HL-60 (cell line): ENCODE measurements at regions not wholly inside any gene's neighbourhood (a gene's known extent, or its start where the extent isn't known, plus 50 kb on each side); places are given as distances from the start of the nearest gene placed in this dataset.

ENCODE experiments used
- DNase-seq, 2 experiments: peaks; one replicate each; pipeline ENCODE4 v3.0.0-alpha.2; 2010 to 2020; ENCODE audit warnings: low read depth in 1 of 2, low spot score in 1 of 2
- H3K27ac ChIP-seq: fragments of 250-450 bp; sonication (Bioruptor Pico); replicated peaks from 2 replicates; pipeline ENCODE4 v1.5.1; 2020; ENCODE audit warnings: mild to moderate bottlenecking, moderate library complexity
- H3K27me3 ChIP-seq: fragments of 250-450 bp; sonication (Bioruptor Pico); 2 replicates; pipeline ENCODE4 v1.5.1; 2021; ENCODE audit warnings: mild to moderate bottlenecking, moderate library complexity; ENCODE audit not compliant: insufficient read depth, poor library complexity, severe bottlenecking
- H3K4me3 ChIP-seq: replicated peaks from 2 replicates; pipeline ENCODE4 v1.5.1; 2011; ENCODE audit warnings: mild to moderate bottlenecking, control low read depth, low read length; ENCODE audit not compliant: insufficient read depth
- CTCF ChIP-seq: IDR thresholded peaks from one replicate; pipeline ENCODE4 v1.5.1; 2011; ENCODE audit warnings: low read length, control low read depth, inconsistent platforms; ENCODE audit not compliant: insufficient read depth
- GABPA ChIP-seq: IDR thresholded peaks from 2 replicates; pipeline ENCODE4 v1.6.1; 2012; ENCODE audit warnings: low read depth
- POLR2AphosphoS5 ChIP-seq: IDR thresholded peaks from 2 replicates; pipeline ENCODE4 v1.6.1; 2012; ENCODE audit warnings: low read depth
- REST ChIP-seq: IDR thresholded peaks from 2 replicates; pipeline ENCODE4 v1.6.1; 2012; ENCODE audit warnings: low read depth; ENCODE audit not compliant: insufficient replicate concordance
- SPI1 ChIP-seq: IDR thresholded peaks from 2 replicates; pipeline ENCODE4 v1.6.1; 2012; ENCODE audit warnings: low read depth, mild to moderate bottlenecking, borderline replicate concordance

DNA sequence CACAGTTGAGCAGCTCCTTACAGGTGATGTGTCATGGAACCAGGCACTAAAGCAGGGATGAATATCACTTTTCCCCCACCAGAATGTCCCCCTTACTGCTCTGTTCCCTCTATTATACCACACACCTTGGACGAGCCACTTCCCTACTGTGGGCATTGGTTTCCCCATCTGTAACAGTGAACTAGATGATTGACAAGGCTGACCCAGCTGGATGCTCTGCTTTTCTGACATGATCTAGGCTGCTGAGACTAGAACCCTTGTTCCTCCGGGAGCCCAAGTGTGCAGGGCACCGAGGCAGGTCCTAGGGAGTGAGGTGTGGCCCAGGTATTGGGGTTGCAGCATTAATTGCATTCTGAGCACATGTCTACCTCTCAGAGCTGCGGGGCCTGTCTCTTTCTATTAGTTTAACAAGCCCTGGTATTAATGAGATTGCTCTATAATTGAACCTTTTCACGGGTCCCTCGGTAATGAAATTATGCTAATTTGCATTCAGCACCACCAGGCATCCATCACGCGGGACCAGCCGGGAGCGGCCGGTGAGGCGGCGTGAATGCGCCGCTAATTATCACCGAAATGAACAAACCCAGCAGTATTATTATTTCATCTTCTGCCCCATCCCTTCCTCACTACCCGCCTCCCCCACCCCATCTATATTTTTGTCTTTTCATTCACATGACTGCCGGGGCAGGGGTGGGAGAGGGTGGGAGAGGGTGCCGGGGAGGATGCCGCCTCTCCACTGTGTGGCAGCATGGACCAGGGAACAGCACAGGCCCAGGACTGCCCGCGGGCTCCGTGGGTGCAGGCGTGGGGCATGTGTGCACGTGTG, 121.1 kb downstream of the CYLD start:
- TF ChIP-seq CTCF (no peak), POLR2AphosphoS5 (no peak), REST (no peak), SPI1 (no peak), GABPA (no peak)
- Histone ChIP-seq H3K27me3 (no peaks in the 10 kb centered on the region), H3K27ac (no peak overlapping the region), H3K4me3 (no peak overlapping the region)
- no peak for DNase-seq

DNA sequence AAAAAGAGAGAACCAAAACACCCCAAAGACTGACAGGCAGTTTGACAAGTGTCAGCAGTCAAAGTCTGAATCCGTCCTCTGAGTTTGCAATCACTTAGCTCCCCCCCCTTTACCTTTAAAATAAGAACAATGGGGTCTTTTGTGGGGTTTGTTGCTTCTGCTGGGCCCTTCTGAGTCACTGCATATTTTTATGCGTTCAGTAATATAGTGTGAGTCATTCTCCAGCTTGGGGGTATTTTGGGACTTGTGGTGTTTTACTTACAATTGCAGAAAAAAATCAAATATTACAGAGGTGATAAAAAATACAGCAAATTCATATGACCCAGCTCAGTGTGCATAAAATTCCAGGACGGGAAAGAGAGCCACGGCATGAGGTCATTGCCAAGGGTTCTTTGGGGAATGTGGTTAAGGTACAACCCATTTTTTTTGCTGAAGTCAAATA, 120.1 kb downstream of the CYLD start:
- Histone ChIP-seq H3K27ac (no peak overlapping the region), H3K27me3 (no peaks in the 10 kb centered on the region), H3K4me3 (no peak overlapping the region)
- no peak for TF ChIP-seq GABPA
- no peak for TF ChIP-seq SPI1
- TF ChIP-seq POLR2AphosphoS5, result no peak
- TF ChIP-seq REST, result no peak
- TF ChIP-seq CTCF, result no peak
- DNase-seq, result no peak

GRCh38 chr16:50861451-50861850, 119.6 kb downstream of the CYLD start:
- Histone ChIP-seq H3K4me3 (no peak overlapping the region), H3K27me3 (no peaks in the 10 kb centered on the region), H3K27ac (no peak overlapping the region)
- no peak for DNase-seq
- TF ChIP-seq CTCF (no peak), SPI1 (no peak), GABPA (no peak)
